ENCODE measurements at regions not wholly inside any gene's neighbourhood (a gene's known extent, or its start where the extent isn't known, plus 50 kb on each side); places are given as distances from the start of the nearest gene placed in this dataset.

- TF ChIP-seq EP300 (IDR thresholded peaks at IDR 0.05) (no peak), POLR2AphosphoS5 (IDR thresholded peaks at IDR 0.05) (no peak)
Observed at GRCh38 chrX:80917919-80918318, 108.2 kb upstream of the BRWD3 start.
